ENCODE measurements at regions not wholly inside any gene's neighbourhood (a gene's known extent, or its start where the extent isn't known, plus 50 kb on each side); places are given as distances from the start of the nearest gene placed in this dataset.

- intact Hi-C loops (cut with DNase I), result no loop called here
- no peak overlapping the region for H3K9ac ChIP-seq (ENCODE audit: low read length in 3 of 3)
- no peak for DNase-seq
Observed at GRCh38 chr5:68377733-68378132, 162.2 kb downstream of the PIK3R1 start.

GRCh38 chr5:68378204-68378820 is 162.8 kb downstream of the PIK3R1 start:
- H3K27me3 ChIP-seq (ENCODE audit: control insufficient read depth, insufficient read depth, low read length), result no peaks in the 10 kb centered on the region
- no peak overlapping the region for H3K4me3 ChIP-seq (ENCODE audit: low read length in 3 of 3)
- FAIRE-seq (no peak), DNase-seq (no peak)
- TF ChIP-seq CTCF (IDR thresholded peaks at IDR 0.05; ENCODE audit: borderline replicate concordance, extremely low read depth, insufficient read depth), result no peak
- no peaks in the 10 kb centered on the region for H3K9me3 ChIP-seq (ENCODE audit: control insufficient read depth in 2 of 3, insufficient read depth in 1 of 3, low read length in 3 of 3)
- no peaks in the 10 kb centered on the region for H3K36me3 ChIP-seq (ENCODE audit: control insufficient read depth in 2 of 3, insufficient read depth in 3 of 3, low read length in 3 of 3)
- H3K4me1 ChIP-seq (ENCODE audit: control insufficient read depth in 2 of 3, insufficient read depth in 2 of 3, low read depth in 1 of 3, low read length in 3 of 3), result no peaks in the 10 kb centered on the region
- no peak overlapping the region for H3K9ac ChIP-seq (ENCODE audit: low read length in 3 of 3)
- intact Hi-C loops (cut with DNase I), result no loop called here
- no peak overlapping the region for H3K27ac ChIP-seq (ENCODE audit: low read depth in 2 of 2, low read length in 2 of 2)

More at GRCh38 chr5:68377733-68378132, 162.2 kb downstream of the PIK3R1 start:
- Histone ChIP-seq H3K36me3 (ENCODE audit: control insufficient read depth in 2 of 3, insufficient read depth in 3 of 3, low read length in 3 of 3) (no peaks in the 10 kb centered on the region), H3K9me3 (ENCODE audit: control insufficient read depth in 2 of 3, insufficient read depth in 1 of 3, low read length in 3 of 3) (no peaks in the 10 kb centered on the region), H3K27ac (ENCODE audit: low read depth in 2 of 2, low read length in 2 of 2) (no peak overlapping the region), H3K4me3 (ENCODE audit: low read length in 3 of 3) (no peak overlapping the region), H3K27me3 (ENCODE audit: control insufficient read depth, insufficient read depth, low read length) (no peaks in the 10 kb centered on the region), H3K4me1 (ENCODE audit: control insufficient read depth in 2 of 3, insufficient read depth in 2 of 3, low read depth in 1 of 3, low read length in 3 of 3) (no peaks in the 10 kb centered on the region)
- FAIRE-seq, result no peak
- TF ChIP-seq CTCF (IDR thresholded peaks at IDR 0.05; ENCODE audit: borderline replicate concordance, extremely low read depth, insufficient read depth), result no peak

GRCh38 chr5:68379275-68380036 is 163.9 kb downstream of the PIK3R1 start:
- DNase-seq, result peak in 3 of 5 donors; percentile 20 to 81 (median 47)
- Histone ChIP-seq H3K27ac (ENCODE audit: low read depth in 2 of 2, low read length in 2 of 2) (no peak overlapping the region), H3K27me3 (ENCODE audit: control insufficient read depth, insufficient read depth, low read length) (no peaks in the 10 kb centered on the region), H3K4me1 (ENCODE audit: control insufficient read depth in 2 of 3, insufficient read depth in 2 of 3, low read depth in 1 of 3, low read length in 3 of 3) (no peaks in the 10 kb centered on the region), H3K4me3 (ENCODE audit: low read length in 3 of 3) (no peak overlapping the region), H3K9ac (ENCODE audit: low read length in 3 of 3) (no peak overlapping the region), H3K9me3 (ENCODE audit: control insufficient read depth in 2 of 3, insufficient read depth in 1 of 3, low read length in 3 of 3) (no peaks in the 10 kb centered on the region), H3K36me3 (ENCODE audit: control insufficient read depth in 2 of 3, insufficient read depth in 3 of 3, low read length in 3 of 3) (no peaks in the 10 kb centered on the region)
- no peak for TF ChIP-seq CTCF (IDR thresholded peaks at IDR 0.05; ENCODE audit: borderline replicate concordance, extremely low read depth, insufficient read depth)
- intact Hi-C loops (cut with DNase I), result no loop called here
- no peak for FAIRE-seq

Data from kidney (tissue), 13 donors.